Epithelial cell of esophagus (primary cell): ENCODE measurements at regions not wholly inside any gene's neighbourhood (a gene's known extent, or its start where the extent isn't known, plus 50 kb on each side); places are given as distances from the start of the nearest gene placed in this dataset.

ENCODE experiments used
- DNase-seq: peaks from one replicate; pipeline ENCODE4 v3.0.0; 2010; ENCODE audit warnings: low read depth
- H3K4me3 ChIP-seq: 2 replicates; pipeline ENCODE4 v1.5.1; 2011; ENCODE audit warnings: mild to moderate bottlenecking, low read length, control low read depth
- CTCF ChIP-seq: IDR thresholded peaks from 2 replicates; pipeline ENCODE4 v1.5.1; 2011; ENCODE audit warnings: low read depth, mild to moderate bottlenecking, low read length, control low read depth, inconsistent platforms; ENCODE audit not compliant: insufficient read depth; ENCODE audit errors: missing control alignments

DNA sequence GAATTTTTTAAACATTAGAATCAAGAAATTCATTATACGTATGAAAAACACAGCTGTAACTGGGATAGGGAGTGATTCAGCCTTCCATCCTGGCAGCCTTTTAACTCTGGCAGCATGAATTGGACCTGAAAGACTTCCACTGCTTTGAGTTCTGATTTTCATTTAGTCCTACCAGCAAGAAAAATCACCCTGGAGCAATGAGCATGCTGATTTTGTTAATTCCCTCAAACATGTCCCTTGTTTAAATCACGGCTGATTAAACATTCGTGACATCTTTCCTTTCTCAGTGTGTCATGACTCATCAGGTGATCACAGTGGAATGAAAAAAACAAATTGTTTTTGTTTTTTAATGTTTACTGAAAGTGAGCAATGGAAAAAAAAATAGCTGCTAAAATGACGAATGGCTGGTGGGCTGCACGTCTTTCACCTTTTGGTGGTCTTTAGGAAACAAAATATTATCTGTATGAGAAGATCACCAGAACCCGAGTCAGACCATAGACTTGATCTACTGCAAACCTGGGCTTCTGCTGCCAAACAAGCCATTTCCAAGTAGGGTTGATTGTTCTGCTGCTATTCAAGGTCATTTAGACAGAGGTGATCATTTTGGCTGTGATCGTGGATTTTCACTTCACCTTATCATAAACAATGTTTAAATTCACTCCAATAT lies 67.0 kb upstream of the CAND1 start:
- TF ChIP-seq CTCF, result no peak
- H3K4me3 ChIP-seq, result no peak overlapping the region

GRCh38 chr12:67202678-67203012 lies 66.5 kb upstream of the CAND1 start:
- no peak overlapping the region for H3K4me3 ChIP-seq
- no peak for DNase-seq
- no peak for TF ChIP-seq CTCF

More for the DNA sequence above, 67.0 kb upstream of the CAND1 start:
- peak; percentile 3 for DNase-seq

DNA sequence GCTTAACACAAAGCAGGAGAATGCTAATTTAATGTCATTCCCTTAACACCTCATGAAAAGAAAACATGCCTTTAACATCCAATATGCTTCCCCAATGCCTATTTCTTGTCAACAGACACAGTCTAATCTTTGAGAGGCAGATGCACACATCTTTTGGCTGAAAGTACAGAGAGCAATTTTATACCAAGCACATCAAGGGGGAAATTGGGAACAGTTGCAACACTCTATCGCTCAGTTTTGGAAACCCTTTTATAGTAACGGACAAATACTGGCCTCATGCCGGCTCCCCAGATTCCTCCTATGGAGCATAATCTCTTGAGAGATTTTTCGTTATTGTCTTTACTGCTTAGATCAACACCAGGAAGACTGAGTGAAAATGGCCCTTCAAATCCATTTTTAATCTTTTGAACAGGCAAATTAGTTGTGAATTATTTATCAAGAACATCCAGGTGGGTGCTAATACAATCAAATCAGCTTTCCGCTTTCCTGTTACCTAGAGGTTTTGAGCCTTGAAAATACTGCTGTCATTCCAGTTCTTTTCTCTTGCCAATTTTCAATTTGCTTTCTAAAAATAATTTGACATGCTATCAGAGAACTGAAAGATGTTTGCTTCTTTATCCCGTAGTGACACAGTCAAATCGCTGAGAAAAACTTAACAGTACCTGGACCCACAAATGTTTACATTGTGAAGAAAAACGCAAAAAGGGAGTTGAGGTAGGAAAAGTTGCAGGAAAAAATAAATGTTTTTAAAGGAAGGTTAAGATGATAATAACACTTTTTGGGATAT lies 60.7 kb upstream of the CAND1 start:
- DNase-seq, result no peak
- no peak overlapping the region for H3K4me3 ChIP-seq
- no peak for TF ChIP-seq CTCF

DNA sequence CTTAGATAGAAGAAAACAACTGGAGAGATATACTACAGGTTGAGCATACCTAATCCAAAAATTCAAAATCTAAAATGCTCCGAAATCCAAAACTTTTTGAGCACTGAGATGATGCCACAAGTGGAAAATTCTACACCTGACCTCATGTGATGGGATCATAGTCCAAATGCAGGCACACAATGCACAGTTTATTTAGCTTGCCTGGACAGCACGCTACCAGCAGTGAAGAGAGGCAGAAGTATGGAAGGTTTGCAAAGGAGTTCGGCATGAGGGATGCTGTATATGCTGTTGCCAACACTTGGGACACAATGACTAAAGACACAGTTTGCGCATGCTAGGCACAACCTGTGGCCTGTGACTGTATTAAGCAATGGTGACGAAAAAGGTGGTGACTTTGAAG lies 58.1 kb upstream of the CAND1 start:
- H3K4me3 ChIP-seq, result no peak overlapping the region
- DNase-seq, result no peak
- no peak for TF ChIP-seq CTCF

GRCh38 chr12:67211494-67211893 lies 57.7 kb upstream of the CAND1 start:
- no peak overlapping the region for H3K4me3 ChIP-seq

GRCh38 chr12:67217647-67218046 lies 51.5 kb upstream of the CAND1 start:
- TF ChIP-seq CTCF, result no peak

More at GRCh38 chr12:67211494-67211893, 57.7 kb upstream of the CAND1 start:
- DNase-seq, result no peak
- no peak for TF ChIP-seq CTCF

More at GRCh38 chr12:67217647-67218046, 51.5 kb upstream of the CAND1 start:
- DNase-seq, result no peak
- no peak overlapping the region for H3K4me3 ChIP-seq
